ENCODE measurements at regions not wholly inside any gene's neighbourhood (a gene's known extent, or its start where the extent isn't known, plus 50 kb on each side); places are given as distances from the start of the nearest gene placed in this dataset.

DNA sequence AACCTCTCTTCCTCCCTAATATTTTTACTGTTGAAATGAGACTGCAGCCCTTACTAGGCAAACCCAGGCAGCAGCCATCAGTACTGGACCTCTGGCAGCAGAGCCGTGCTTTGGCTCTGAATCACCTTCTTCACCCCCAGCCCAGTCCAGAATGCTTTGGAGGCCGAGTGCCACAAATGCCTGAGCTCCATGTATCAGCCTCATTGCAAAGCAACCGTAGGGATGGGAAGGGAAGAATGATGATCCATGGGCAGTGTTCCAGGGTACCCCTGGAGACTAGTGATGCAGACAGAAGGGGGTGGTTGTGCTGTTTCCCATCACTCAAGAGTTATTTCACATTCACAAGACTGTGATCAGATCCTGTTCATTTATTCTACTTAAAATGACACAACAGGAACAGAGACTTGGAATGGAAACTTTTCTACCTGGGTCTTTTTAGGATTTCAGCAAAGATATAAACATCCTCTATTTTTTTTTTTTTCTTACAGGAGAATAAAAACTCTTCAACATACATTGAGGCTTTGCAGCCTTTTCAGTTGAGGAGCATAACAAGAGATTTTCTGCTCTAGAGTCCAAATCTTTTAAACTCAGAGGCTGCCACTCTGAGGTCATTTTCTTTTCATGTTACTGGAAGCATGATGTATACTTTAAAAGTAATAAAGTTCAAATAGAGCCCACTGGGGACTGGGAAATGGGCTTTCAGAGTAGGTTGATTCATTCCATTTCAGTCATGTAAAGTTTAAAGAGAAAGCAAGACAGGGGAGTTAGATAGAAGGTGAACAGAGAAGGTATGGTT, 138.3 kb downstream of the KCNJ2 start:
- DNase-seq (ENCODE audit: low read depth) = no peak
- H3K4me3 ChIP-seq (ENCODE audit: low read depth, low read length) = no peak overlapping the region
- TF ChIP-seq, protein P1, sequence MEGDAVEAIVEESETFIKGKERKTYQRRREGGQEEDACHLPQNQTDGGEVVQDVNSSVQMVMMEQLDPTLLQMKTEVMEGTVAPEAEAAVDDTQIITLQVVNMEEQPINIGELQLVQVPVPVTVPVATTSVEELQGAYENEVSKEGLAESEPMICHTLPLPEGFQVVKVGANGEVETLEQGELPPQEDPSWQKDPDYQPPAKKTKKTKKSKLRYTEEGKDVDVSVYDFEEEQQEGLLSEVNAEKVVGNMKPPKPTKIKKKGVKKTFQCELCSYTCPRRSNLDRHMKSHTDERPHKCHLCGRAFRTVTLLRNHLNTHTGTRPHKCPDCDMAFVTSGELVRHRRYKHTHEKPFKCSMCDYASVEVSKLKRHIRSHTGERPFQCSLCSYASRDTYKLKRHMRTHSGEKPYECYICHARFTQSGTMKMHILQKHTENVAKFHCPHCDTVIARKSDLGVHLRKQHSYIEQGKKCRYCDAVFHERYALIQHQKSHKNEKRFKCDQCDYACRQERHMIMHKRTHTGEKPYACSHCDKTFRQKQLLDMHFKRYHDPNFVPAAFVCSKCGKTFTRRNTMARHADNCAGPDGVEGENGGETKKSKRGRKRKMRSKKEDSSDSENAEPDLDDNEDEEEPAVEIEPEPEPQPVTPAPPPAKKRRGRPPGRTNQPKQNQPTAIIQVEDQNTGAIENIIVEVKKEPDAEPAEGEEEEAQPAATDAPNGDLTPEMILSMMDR (IDR thresholded peaks at IDR 0.05; ENCODE audit: insufficient read depth, low read depth, low read length) = no peak

DNA sequence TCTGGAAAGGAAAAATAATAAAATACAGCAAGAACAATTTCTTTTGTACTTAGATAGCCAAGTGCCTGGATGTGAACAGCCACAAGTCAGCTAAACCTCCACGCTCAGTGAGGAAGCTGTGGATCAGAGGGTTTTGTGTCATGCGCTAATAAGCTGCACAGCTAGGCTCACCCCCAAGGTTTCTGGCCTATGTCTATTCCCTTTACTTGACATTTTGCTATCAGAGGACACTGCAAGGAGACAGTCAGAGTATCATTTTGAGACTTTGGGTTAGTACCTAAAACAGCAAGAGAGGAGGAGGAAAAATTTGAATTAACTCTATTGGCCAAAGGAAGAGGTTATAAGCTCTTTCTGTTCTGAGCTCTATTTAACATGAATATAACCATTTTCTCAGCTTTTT, 139.3 kb downstream of the KCNJ2 start:
- TF ChIP-seq, protein P1 (IDR thresholded peaks at IDR 0.05; ENCODE audit: insufficient read depth, low read depth, low read length) = no peak
- DNase-seq (ENCODE audit: low read depth) = no peak
- H3K4me3 ChIP-seq (ENCODE audit: low read depth, low read length) = no peak overlapping the region

DNA sequence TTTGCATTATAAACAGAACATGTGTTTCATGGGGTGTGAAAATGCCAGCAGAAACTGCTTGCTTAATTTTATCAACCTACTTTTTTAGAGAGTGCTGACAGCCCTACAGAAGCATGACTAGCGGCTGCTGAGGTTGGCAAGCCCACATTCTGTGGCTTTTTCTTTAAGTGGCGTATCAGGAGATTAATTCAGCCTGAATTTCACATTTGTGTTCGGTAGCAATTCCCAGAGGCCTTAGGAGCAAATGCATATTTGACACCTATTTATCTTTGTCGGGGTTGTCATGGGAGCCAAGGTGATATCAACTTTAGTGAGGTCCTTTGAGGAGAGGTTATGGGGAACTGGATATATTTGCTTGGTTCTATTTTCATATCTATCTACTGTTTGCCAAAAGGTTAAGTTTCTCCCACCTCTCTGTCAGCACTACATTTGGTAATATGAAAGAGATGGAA, 140.9 kb downstream of the KCNJ2 start:
- peak; percentile 2 for DNase-seq (ENCODE audit: low read depth)
- H3K4me3 ChIP-seq (ENCODE audit: low read depth, low read length) = no peak overlapping the region
- TF ChIP-seq, protein P1 (IDR thresholded peaks at IDR 0.05; ENCODE audit: insufficient read depth, low read depth, low read length) = no peak

DNA sequence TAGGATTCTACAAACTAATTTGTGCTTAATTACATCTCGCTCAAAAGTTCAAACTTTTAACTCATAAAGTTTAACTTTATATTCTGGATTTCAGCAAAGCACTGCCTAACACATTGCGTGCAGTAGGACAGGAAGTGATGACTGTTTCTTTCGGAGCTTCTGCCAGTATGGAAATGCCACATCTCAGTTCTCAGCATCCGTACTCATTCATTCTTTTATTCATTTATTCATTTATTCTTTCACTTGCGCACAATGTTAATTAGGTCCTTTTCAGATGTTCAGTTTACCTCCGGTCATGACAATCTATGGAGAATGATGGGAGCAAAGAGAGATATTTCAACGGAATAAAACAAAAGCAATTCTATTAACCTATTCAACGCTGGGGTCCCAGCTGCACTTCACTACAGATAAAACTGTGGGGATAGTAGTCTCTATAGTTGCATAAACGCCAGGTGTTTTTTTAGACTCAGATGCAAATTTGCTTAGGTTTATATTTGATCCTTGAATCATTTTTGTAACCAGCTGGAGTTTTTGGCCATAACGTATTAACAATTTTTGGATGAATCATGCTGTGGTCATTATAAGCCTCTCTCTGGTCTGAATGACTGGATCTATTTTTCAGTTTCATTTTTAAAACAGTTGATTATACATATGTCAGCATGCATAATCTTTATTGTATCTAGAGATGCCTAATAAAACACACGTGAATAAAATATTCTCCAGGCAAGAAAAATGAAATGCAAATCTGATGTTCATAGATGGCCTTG, 143.9 kb downstream of the KCNJ2 start:
- TF ChIP-seq, protein P1 (IDR thresholded peaks at IDR 0.05; ENCODE audit: insufficient read depth, low read depth, low read length) = no peak
- peak; percentile 1 for DNase-seq (ENCODE audit: low read depth)
- no peak overlapping the region for H3K4me3 ChIP-seq (ENCODE audit: low read depth, low read length)

DNA sequence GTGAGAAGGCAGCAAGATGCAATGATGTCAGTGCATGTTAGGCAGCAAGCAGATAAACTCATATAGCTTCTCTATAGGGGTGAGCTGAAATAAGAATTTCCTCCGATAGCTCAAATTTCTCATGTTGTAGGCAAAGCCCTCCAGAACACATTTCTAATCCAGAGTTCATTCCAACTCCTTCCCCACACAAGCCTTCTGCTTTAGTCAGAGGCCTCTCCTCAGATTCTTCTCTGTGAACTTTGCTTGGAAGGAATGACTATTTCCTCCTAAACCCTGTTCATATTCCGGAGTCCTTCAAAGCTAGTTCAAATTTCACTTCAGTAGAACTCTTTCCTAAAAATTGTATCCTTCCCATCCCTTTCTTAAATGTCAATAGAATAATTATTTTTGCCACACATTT, 144.8 kb downstream of the KCNJ2 start:
- TF ChIP-seq, protein P1 (IDR thresholded peaks at IDR 0.05; ENCODE audit: insufficient read depth, low read depth, low read length) = no peak
- no peak for DNase-seq (ENCODE audit: low read depth)
- H3K4me3 ChIP-seq (ENCODE audit: low read depth, low read length) = no peak overlapping the region

DNA sequence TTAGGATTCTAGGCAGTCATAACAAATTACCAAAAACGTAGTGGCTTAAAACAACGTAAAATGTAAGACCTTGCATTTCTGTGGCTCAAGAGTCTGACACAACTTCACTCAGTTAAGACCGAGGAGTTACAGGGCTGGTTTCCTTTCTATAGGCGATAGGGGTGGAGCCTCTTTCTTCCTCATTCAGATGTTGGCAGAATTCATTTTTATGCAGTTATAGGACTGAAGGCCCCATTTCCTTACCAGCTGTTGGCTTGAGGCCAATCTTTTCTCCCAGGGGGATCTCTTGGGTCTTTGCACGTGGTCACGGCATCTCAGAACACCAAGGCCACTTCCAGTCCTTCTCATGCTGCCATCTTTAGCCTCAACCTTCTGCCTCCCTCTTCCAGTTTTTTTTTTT, 145.2 kb downstream of the KCNJ2 start:
- TF ChIP-seq, protein P1 (IDR thresholded peaks at IDR 0.05; ENCODE audit: insufficient read depth, low read depth, low read length) = no peak
- no peak for DNase-seq (ENCODE audit: low read depth)

More for the DNA sequence above, 145.2 kb downstream of the KCNJ2 start:
- no peak overlapping the region for H3K4me3 ChIP-seq (ENCODE audit: low read depth, low read length)

All from fibroblast of villous mesenchyme (primary cell).